Liver (tissue), 3 donors: ENCODE measurements at regions not wholly inside any gene's neighbourhood (a gene's known extent, or its start where the extent isn't known, plus 50 kb on each side); places are given as distances from the start of the nearest gene placed in this dataset.
A peak's percentile ranks its signal among the peaks of the same experiment; 100 is the strongest.

ENCODE experiments used
- RAD21 ChIP-seq, 2 donors: IDR thresholded peaks; 2 replicates each; pipeline ENCODE4 v1.6.1; 2016; ENCODE audit warnings: antibody characterized with exemption in 2 of 2, mild to moderate bottlenecking in 2 of 2
- TF ChIP-seq, protein P1 (sequence below): fragments of 150-350 bp; IDR thresholded peaks from 2 replicates; pipeline ENCODE4 v1.5.1; 2017; ENCODE audit warnings: improper control_type of control experiment, low read depth, low read length; ENCODE audit not compliant: missing input control
- donor health status: healthy.
- donor health status: healthy.

DNA sequence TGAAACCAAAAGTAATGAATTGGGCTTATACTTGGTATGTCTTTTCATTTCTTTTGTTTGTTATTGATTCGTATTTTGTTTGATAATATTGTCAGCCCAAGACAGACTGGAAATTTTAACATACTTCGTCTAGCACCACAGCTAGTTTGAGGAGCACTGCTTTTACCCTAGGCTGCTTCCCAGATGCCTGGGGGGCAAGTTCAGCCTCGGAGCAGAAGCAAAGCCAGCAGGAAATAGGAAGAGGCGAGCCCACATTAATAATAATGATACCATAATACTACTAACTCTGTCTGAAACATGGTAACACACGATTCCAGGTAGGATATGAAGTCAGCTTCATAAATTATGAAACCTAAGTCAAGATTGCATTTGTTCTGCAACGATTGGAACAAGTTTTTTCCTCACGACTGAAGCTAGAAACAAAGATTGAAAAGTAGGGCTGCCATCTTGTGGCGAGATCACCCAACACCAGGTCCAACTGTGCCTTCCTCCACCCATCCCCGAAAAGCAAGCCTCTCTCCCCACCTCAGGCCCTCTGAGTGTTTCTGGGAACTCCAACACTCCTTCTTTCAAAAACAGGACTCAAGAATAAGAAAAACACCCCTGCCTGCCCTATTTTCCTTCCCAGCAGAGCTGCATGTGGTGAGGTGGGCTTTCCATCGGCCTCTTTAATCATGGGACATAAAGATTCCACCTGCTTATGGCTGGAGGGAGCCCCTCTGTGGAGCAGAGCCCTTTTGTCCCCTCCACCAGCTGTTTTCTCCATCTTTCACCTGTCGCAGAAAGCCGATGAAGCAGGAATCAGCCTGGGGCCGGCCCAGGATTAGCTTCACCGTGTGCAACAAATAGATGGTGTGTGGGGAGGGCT lies 236.4 kb downstream of the CAAP1 start:
- TF ChIP-seq, protein P1, sequence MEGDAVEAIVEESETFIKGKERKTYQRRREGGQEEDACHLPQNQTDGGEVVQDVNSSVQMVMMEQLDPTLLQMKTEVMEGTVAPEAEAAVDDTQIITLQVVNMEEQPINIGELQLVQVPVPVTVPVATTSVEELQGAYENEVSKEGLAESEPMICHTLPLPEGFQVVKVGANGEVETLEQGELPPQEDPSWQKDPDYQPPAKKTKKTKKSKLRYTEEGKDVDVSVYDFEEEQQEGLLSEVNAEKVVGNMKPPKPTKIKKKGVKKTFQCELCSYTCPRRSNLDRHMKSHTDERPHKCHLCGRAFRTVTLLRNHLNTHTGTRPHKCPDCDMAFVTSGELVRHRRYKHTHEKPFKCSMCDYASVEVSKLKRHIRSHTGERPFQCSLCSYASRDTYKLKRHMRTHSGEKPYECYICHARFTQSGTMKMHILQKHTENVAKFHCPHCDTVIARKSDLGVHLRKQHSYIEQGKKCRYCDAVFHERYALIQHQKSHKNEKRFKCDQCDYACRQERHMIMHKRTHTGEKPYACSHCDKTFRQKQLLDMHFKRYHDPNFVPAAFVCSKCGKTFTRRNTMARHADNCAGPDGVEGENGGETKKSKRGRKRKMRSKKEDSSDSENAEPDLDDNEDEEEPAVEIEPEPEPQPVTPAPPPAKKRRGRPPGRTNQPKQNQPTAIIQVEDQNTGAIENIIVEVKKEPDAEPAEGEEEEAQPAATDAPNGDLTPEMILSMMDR = no peak
- peak in 1 of 2 donors; percentile 13 for TF ChIP-seq RAD21 (IDR thresholded peaks at IDR 0.05)
